IMR-90 (cell line): ENCODE measurements at regions not wholly inside any gene's neighbourhood (a gene's known extent, or its start where the extent isn't known, plus 50 kb on each side); places are given as distances from the start of the nearest gene placed in this dataset.
"Not testable (repeated sequence)": the region's sequence is repeated elsewhere in the genome, so short reads cannot be mapped to it uniquely, and the experiment has no call there.

Experiments
- ATAC-seq: fragments of 200-7000 bp; cut with Tn5 transposase; 2 replicates; pipeline ENCODE4 v1.9.1; 2020; ENCODE audit warnings: low read depth, mild to moderate bottlenecking, moderate library complexity
- BruUV-seq: library from RNA; stranded (reverse); fragments of 400-500 nt; replicated peaks from 2 replicates; lab custom pipeline; 2021; lab: Mats Ljungman, UMichigan
- CTCF ChIA-PET: fragments of 300-600 bp; formaldehyde crosslinking; extraction: SDS; loops from one replicate; lab custom pipeline; 2021; ENCODE audit warnings: antibody characterized with exemption; lab: Yijun Ruan, JAX
- POLR2A ChIA-PET: fragments of 300-600 bp; sonication (Branson Sonifier 250); formaldehyde crosslinking; loops from one replicate; lab custom pipeline; 2022; ENCODE audit warnings: antibody characterized with exemption; ENCODE audit not compliant: unreplicated experiment; lab: Charles Lee
- DNase-seq: peaks from one replicate; pipeline ENCODE4 v3.0.0; 2013
- H2AFZ ChIP-seq: replicated peaks from 2 replicates; pipeline ENCODE3; 2013; ENCODE audit warnings: low read length, mild to moderate bottlenecking; ENCODE audit not compliant: poor library complexity
- H2AK5ac ChIP-seq: 2 replicates; pipeline ENCODE4 v1.6.1; 2013; ENCODE audit warnings: low read depth, low read length, inconsistent platforms
- H2AK9ac ChIP-seq: replicated peaks from 2 replicates; pipeline ENCODE3; 2013; ENCODE audit warnings: mild to moderate bottlenecking, low read depth, low read length, moderate library complexity; ENCODE audit not compliant: poor library complexity
- H2BK120ac ChIP-seq: 2 replicates; pipeline ENCODE4 v1.6.1; 2013; ENCODE audit warnings: low read depth, low read length, inconsistent platforms
- H2BK15ac ChIP-seq: 3 replicates; pipeline ENCODE4 v1.6.1; 2013; ENCODE audit warnings: low read depth, low read length, inconsistent platforms
- H2BK20ac ChIP-seq: 2 replicates; pipeline ENCODE4 v1.6.1; 2013; ENCODE audit warnings: low read depth, mild to moderate bottlenecking, inconsistent platforms, low read length, moderate library complexity
- H2BK5ac ChIP-seq: 2 replicates; pipeline ENCODE4 v1.6.1; 2013; ENCODE audit warnings: mild to moderate bottlenecking, low read depth, low read length, inconsistent platforms; ENCODE audit not compliant: poor library complexity, severe bottlenecking
- H3K14ac ChIP-seq: replicated peaks from 2 replicates; pipeline ENCODE4 v1.6.1; 2013; ENCODE audit warnings: low read depth, low read length, inconsistent platforms
- H3K18ac ChIP-seq: 2 replicates; pipeline ENCODE4 v1.6.1; 2013; ENCODE audit warnings: low read depth, low read length, control low read depth
- H3K23ac ChIP-seq: 2 replicates; pipeline ENCODE4 v1.6.1; 2013; ENCODE audit warnings: low read depth, low read length, inconsistent platforms
- H3K27ac ChIP-seq: 2 replicates; pipeline ENCODE4 v1.5.1; 2013; ENCODE audit warnings: mild to moderate bottlenecking, control low read depth, low read length; ENCODE audit not compliant: insufficient read depth
- H3K27me3 ChIP-seq: 2 replicates; pipeline ENCODE4 v1.6.1; 2013; ENCODE audit warnings: low read length; ENCODE audit not compliant: control insufficient read depth, insufficient read depth
- H3K36me3 ChIP-seq: 2 replicates; pipeline ENCODE4 v1.6.1; 2013; ENCODE audit warnings: low read length, mixed read lengths; ENCODE audit not compliant: control insufficient read depth, insufficient read depth
- H3K4ac ChIP-seq: 2 replicates; pipeline ENCODE4 v1.6.1; 2013; ENCODE audit warnings: low read depth, low read length, inconsistent platforms
- H3K4me1 ChIP-seq: 2 replicates; pipeline ENCODE4 v1.6.1; 2013; ENCODE audit warnings: low read length, mixed read lengths; ENCODE audit not compliant: control insufficient read depth, insufficient read depth
- H3K4me2 ChIP-seq: 2 replicates; pipeline ENCODE4 v1.6.1; 2013; ENCODE audit warnings: low read depth, mild to moderate bottlenecking, control low read depth, low read length, moderate library complexity
- H3K4me3 ChIP-seq: 2 replicates; pipeline ENCODE4 v1.5.1; 2013; ENCODE audit warnings: low read depth, mild to moderate bottlenecking, control low read depth, low read length, moderate library complexity; ENCODE audit not compliant: insufficient read depth
- H3K56ac ChIP-seq: 2 replicates; pipeline ENCODE4 v1.6.1; 2013; ENCODE audit warnings: low read length, inconsistent platforms; ENCODE audit not compliant: insufficient read depth; ENCODE audit errors: extremely low read depth
- H3K79me1 ChIP-seq, 2 experiments: 2 replicates each; pipeline ENCODE4 v1.6.1; 2013; ENCODE audit warnings: low read length in 2 of 2, inconsistent platforms in 1 of 2, low read depth in 1 of 2
- H3K9ac ChIP-seq: 2 replicates; pipeline ENCODE4 v1.6.1; 2013; ENCODE audit warnings: low read depth, low read length, control low read depth
- H3K9me1 ChIP-seq: 2 replicates; pipeline ENCODE4 v1.6.1; 2013; ENCODE audit warnings: low read length, inconsistent platforms; ENCODE audit not compliant: insufficient read depth
- H3K9me3 ChIP-seq: 2 replicates; pipeline ENCODE4 v1.6.1; 2013; ENCODE audit warnings: low read length; ENCODE audit not compliant: control insufficient read depth, insufficient read depth
- H4K20me1 ChIP-seq: 2 replicates; pipeline ENCODE4 v1.6.1; 2013; ENCODE audit warnings: low read length, inconsistent platforms; ENCODE audit not compliant: insufficient read depth
- H4K5ac ChIP-seq: 2 replicates; pipeline ENCODE4 v1.6.1; 2013; ENCODE audit warnings: mild to moderate bottlenecking, low read depth, low read length, control low read depth
- H4K8ac ChIP-seq, 2 experiments: 2 replicates each; pipeline ENCODE4 v1.6.1; 2013; ENCODE audit warnings: low read depth in 2 of 2, low read length in 2 of 2, control low read depth in 1 of 2, inconsistent platforms in 1 of 2
- H4K91ac ChIP-seq: 2 replicates; pipeline ENCODE4 v1.6.1; 2013; ENCODE audit warnings: low read depth, low read length, inconsistent platforms; ENCODE audit not compliant: insufficient read depth
- WGBS, 2 experiments: methylation state at CpG; one replicate each; pipeline versions ENCODE4 v1.1.5 to v1.1.7; 2013; ENCODE audit warnings: missing lambda C conversion rate in 2 of 2; ENCODE audit not compliant: insufficient read length in 1 of 2; ENCODE audit errors: extremely low coverage in 2 of 2; 5-methylcytosine and 5-hydroxymethylcytosine counted together
- dilution Hi-C: fragments of 300-500 bp; cut with HindIII; formaldehyde crosslinking; loops from one replicate; pipeline ENCODE4 v1.14.3; 2018; ENCODE audit warnings: low sequenced_read_pairs; ENCODE audit not compliant: unreplicated experiment
- in situ Hi-C: fragments of 300-500 bp; cut with MboI; formaldehyde crosslinking; loops from 3 replicates; pipeline ENCODE4 v1.14.3; 2019; ENCODE audit warnings: low sequenced_read_pairs, inconsistent platforms, mixed read lengths
- intact Hi-C: fragments of 100-400 bp; cut with micrococcal nuclease; formaldehyde crosslinking; loops from 2 replicates; pipeline ENCODE4 v1.10.0; 2022

DNA sequence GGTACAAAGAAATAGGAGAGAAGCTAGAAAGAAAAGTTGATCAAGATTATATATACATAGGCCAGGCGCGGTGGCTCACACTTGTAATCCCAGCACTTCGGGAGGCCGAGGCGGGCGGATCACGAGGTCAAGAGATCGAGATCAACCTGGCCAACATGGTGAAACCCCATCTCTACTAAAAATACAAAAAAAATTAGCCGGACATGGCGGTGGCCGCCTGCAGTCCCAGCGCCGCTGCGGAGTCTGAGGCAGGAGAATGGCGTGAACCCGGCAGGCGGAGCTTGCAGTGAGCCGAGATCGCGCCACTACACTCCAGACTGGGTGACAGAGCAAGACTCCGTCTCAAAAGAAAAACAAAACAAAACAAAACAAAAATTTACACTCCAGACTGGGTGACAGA, 798.3 kb upstream of the CDH9 start:
- H3K9me3 ChIP-seq, H4K20me1 ChIP-seq, H3K27ac ChIP-seq, ATAC-seq, H3K9ac ChIP-seq, in situ Hi-C loops, dilution Hi-C loops, H3K4ac ChIP-seq, POLR2A ChIA-PET, H3K4me3 ChIP-seq, intact Hi-C loops, H4K8ac ChIP-seq, H2BK5ac ChIP-seq, H2BK120ac ChIP-seq, H2AK5ac ChIP-seq, H3K4me2 ChIP-seq, CTCF ChIA-PET, H3K27me3 ChIP-seq, H3K14ac ChIP-seq, H2BK15ac ChIP-seq, H2BK20ac ChIP-seq, H2AFZ ChIP-seq, H3K36me3 ChIP-seq, BruUV-seq, H3K4me1 ChIP-seq, H3K56ac ChIP-seq, H2AK9ac ChIP-seq, H3K79me1 ChIP-seq, H3K9me1 ChIP-seq, DNase-seq, H3K23ac ChIP-seq, H4K91ac ChIP-seq, H4K5ac ChIP-seq, H3K18ac ChIP-seq: not testable (repeated sequence)
- WGBS, 2 experiments = no CpG with 5 or more reads among the region's 21 CpGs
